ENCODE measurements at regions not wholly inside any gene's neighbourhood (a gene's known extent, or its start where the extent isn't known, plus 50 kb on each side); places are given as distances from the start of the nearest gene placed in this dataset.

DNA sequence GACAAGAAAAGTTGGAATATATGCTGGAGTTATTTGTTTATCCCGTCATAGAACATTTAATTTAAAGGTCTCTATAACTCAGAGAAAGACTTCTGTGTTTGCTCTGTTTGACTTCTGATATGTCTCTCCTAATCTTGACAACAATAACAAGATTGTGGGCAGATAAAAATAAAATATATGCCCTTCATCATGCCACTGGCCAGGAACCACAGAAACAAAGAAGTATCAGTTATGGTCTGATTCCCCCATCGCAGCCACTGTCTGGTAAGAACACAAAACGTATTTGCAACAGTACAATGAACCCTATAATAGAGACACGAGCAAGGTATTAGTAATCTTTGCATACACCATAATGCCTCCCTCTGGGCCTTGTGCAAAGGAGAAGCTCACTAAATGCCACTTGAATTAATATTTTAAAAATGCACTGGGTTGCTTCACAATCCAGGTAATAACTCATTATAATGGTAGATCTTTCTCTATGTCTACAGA, 1498.3 kb downstream of the CDH11 start:
- TF ChIP-seq, protein P1, sequence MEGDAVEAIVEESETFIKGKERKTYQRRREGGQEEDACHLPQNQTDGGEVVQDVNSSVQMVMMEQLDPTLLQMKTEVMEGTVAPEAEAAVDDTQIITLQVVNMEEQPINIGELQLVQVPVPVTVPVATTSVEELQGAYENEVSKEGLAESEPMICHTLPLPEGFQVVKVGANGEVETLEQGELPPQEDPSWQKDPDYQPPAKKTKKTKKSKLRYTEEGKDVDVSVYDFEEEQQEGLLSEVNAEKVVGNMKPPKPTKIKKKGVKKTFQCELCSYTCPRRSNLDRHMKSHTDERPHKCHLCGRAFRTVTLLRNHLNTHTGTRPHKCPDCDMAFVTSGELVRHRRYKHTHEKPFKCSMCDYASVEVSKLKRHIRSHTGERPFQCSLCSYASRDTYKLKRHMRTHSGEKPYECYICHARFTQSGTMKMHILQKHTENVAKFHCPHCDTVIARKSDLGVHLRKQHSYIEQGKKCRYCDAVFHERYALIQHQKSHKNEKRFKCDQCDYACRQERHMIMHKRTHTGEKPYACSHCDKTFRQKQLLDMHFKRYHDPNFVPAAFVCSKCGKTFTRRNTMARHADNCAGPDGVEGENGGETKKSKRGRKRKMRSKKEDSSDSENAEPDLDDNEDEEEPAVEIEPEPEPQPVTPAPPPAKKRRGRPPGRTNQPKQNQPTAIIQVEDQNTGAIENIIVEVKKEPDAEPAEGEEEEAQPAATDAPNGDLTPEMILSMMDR (IDR thresholded peaks at IDR 0.05) = no peak
- no peak for TF ChIP-seq POLR2A (IDR thresholded peaks at IDR 0.05)

Measured in thyroid gland (tissue), 4 donors.